Endodermal cell (in vitro differentiated cells): ENCODE measurements at regions not wholly inside any gene's neighbourhood (a gene's known extent, or its start where the extent isn't known, plus 50 kb on each side); places are given as distances from the start of the nearest gene placed in this dataset.
"Not testable (repeated sequence)": the region's sequence is repeated elsewhere in the genome, so short reads cannot be mapped to it uniquely, and the experiment has no call there.

ENCODE experiments used
- DNase-seq: peaks from one replicate; pipeline ENCODE4 v3.0.0-alpha.2; 2017
- H3K27ac ChIP-seq: 2 replicates; pipeline ENCODE4 v1.5.1; 2013; ENCODE audit warnings: mild to moderate bottlenecking, low read depth, low read length, moderate library complexity
- H3K27me3 ChIP-seq: 2 replicates; pipeline ENCODE4 v1.6.1; 2013; ENCODE audit warnings: mild to moderate bottlenecking, low read length, moderate library complexity; ENCODE audit not compliant: insufficient read depth, control insufficient read depth, poor library complexity, severe bottlenecking
- H3K36me3 ChIP-seq: 2 replicates; pipeline ENCODE4 v1.7.0; 2013; ENCODE audit warnings: mild to moderate bottlenecking, low read length, moderate library complexity; ENCODE audit not compliant: control insufficient read depth, insufficient read depth
- H3K4me1 ChIP-seq: one replicate; pipeline ENCODE4 v1.7.0; 2013; ENCODE audit warnings: low read length; ENCODE audit not compliant: control insufficient read depth, insufficient read depth
- H3K4me3 ChIP-seq: 2 replicates; pipeline ENCODE4 v1.5.1; 2013; ENCODE audit warnings: mild to moderate bottlenecking, low read length, moderate library complexity
- H3K9ac ChIP-seq: 2 replicates; pipeline ENCODE4 v1.6.1; 2013; ENCODE audit warnings: mild to moderate bottlenecking, low read length, moderate library complexity; ENCODE audit not compliant: poor library complexity, severe bottlenecking; ENCODE audit errors: extremely low read depth
- H3K9me3 ChIP-seq: 2 replicates; pipeline ENCODE4 v1.6.1; 2013; ENCODE audit warnings: mild to moderate bottlenecking, low read length, moderate library complexity; ENCODE audit not compliant: control insufficient read depth
- H3K27ac Mint-ChIP-seq: 2 replicates; pipeline ENCODE4 v1.8.0; 2020; ENCODE audit warnings: mixed read lengths
- H3K27me3 Mint-ChIP-seq: 2 replicates; pipeline ENCODE4 v1.8.0; 2021; ENCODE audit warnings: mild to moderate bottlenecking, mixed read lengths; ENCODE audit not compliant: insufficient read depth
- H3K36me3 Mint-ChIP-seq: 2 replicates; pipeline ENCODE4 v1.8.0; 2020; ENCODE audit warnings: low read depth, mixed read lengths
- H3K4me1 Mint-ChIP-seq: 2 replicates; pipeline ENCODE4 v1.8.0; 2020; ENCODE audit warnings: mixed read lengths
- H3K4me3 Mint-ChIP-seq: 2 replicates; pipeline ENCODE4 v1.8.0; 2020; ENCODE audit warnings: mild to moderate bottlenecking, moderate library complexity, mixed read lengths
- H3K9me3 Mint-ChIP-seq: 2 replicates; pipeline ENCODE4 v1.8.0; 2020; ENCODE audit warnings: mild to moderate bottlenecking, mixed read lengths
- CTCF ChIP-seq: fragments of 200-600 bp; sonication (generic); conservative IDR thresholded peaks from 2 replicates; pipeline ENCODE4 v1.5.0; 2021; ENCODE audit warnings: antibody characterized with exemption, mild to moderate bottlenecking
- WGBS, 2 experiments: methylation state at CpG; one replicate each; pipeline versions ENCODE4 v1.1.5 to v1.1.7; 2013; ENCODE audit warnings: missing lambda C conversion rate in 2 of 2, mixed read lengths in 1 of 2; ENCODE audit not compliant: insufficient coverage in 1 of 2, insufficient read length in 1 of 2; 5-methylcytosine and 5-hydroxymethylcytosine counted together

- no peaks in the 10 kb centered on the region for H3K4me1 Mint-ChIP-seq
- H3K27ac Mint-ChIP-seq: no peak overlapping the region
- WGBS, 2 experiments: 90 to 91% methylated on average over 7 to 10 of the region's 10 CpGs
- no peaks in the 10 kb centered on the region for H3K9me3 Mint-ChIP-seq
- H3K27me3 Mint-ChIP-seq: peaks cover 5% of the 10 kb centered on the region
- Histone ChIP-seq H3K27ac (no peak overlapping the region), H3K9me3 (no peaks in the 10 kb centered on the region), H3K4me3 (no peak overlapping the region), H3K9ac (no peak overlapping the region), H3K36me3 (no peaks in the 10 kb centered on the region), H3K27me3 (no peaks in the 10 kb centered on the region), H3K4me1 (no peaks in the 10 kb centered on the region)
- no peak for TF ChIP-seq CTCF
- H3K36me3 Mint-ChIP-seq: no peaks in the 10 kb centered on the region
- DNase-seq: no peak
- H3K4me3 Mint-ChIP-seq: no peak overlapping the region
Measured at GRCh38 chr3:127084401-127084990, 101.6 kb downstream of the PLXNA1 start.

DNA sequence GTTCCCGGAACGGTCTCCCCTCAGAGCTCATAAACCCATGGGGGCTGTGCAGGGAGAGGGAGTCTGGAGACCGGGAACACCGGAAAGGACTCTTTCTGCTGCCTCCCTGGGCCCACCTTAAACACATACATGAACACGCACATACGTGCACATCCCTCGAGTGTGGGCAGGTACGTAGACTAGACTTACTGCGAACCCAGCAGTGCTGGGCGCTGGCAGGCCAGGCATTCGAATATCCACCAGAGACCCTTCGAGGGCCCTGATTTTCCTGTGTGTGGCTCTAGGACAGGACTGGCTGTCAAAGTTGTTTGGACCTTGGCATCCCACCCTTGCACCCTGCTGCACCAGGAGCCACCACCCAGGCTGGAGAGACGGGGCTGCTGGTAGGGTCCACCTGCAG is 102.7 kb downstream of the PLXNA1 start:
- H3K36me3 Mint-ChIP-seq: no peaks in the 10 kb centered on the region

DNA sequence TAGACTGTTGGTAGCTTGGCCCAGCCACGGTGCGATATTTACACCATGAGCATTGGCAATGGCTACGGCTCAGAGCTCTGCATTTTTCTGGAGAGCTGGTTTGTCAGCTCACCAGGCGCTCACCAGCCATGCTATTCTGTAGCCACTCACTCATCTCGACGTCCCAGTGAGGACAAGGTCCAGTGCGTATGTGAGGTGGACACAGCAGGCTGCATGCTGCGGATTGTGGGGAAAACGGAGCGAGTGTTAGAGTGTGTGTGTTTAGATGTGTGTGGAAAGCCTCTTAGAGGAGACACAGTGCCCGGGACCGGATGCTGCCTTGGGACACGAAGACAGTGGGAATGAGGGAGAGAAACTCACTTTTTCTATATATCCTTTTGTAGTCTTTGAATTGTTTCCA is 103.7 kb downstream of the PLXNA1 start:
- not testable (repeated sequence) for H3K9ac ChIP-seq, H3K27me3 Mint-ChIP-seq, H3K27ac Mint-ChIP-seq, H3K27me3 ChIP-seq, H3K36me3 Mint-ChIP-seq, H3K4me3 Mint-ChIP-seq, H3K9me3 Mint-ChIP-seq, DNase-seq, H3K9me3 ChIP-seq, H3K27ac ChIP-seq, H3K4me3 ChIP-seq, H3K4me1 Mint-ChIP-seq, H3K36me3 ChIP-seq, H3K4me1 ChIP-seq
- WGBS, 2 experiments: 89 to 90% methylated on average over 10 to 13 of the region's 13 CpGs

More for the DNA sequence above, 102.7 kb downstream of the PLXNA1 start:
- 91 to 95% methylated on average over 5 to 13 of the region's 13 CpGs for WGBS, 2 experiments
- peaks cover 5% of the 10 kb centered on the region for H3K27me3 Mint-ChIP-seq
- no peaks in the 10 kb centered on the region for H3K36me3 ChIP-seq
- TF ChIP-seq CTCF: no peak
- H3K27ac ChIP-seq: no peak overlapping the region
- no peak overlapping the region for H3K27ac Mint-ChIP-seq
- no peak overlapping the region for H3K4me3 ChIP-seq
- H3K4me1 Mint-ChIP-seq: no peaks in the 10 kb centered on the region
- H3K9me3 ChIP-seq: no peaks in the 10 kb centered on the region
- no peak for DNase-seq
- no peaks in the 10 kb centered on the region for H3K27me3 ChIP-seq
- no peak overlapping the region for H3K4me3 Mint-ChIP-seq
- no peak overlapping the region for H3K9ac ChIP-seq
- H3K4me1 ChIP-seq: no peaks in the 10 kb centered on the region
- H3K9me3 Mint-ChIP-seq: no peaks in the 10 kb centered on the region

DNA sequence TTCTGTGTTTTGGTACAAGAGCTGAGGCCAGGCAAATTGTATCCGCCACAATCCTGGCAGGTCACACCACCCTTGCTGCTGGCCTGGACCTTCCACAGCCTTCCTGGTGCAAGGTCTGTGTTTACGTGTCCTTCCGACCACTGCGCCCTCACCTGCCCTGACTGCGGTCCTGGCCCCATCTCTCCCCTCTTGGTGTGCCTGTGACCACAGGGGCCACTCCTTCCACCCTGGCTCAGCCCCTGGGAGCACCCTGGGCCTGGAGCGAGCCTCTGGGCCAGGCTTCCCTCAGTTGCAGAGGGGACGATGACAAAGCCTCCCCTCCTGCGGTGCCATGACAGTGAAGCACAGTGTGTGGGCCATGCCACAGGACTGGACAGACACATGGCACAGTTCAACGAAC is 104.5 kb downstream of the PLXNA1 start:
- 88 to 96% methylated on average over 6 to 9 of the region's 9 CpGs for WGBS, 2 experiments
- Mint-ChIP-seq H3K27ac (no peak overlapping the region), H3K36me3 (no peaks in the 10 kb centered on the region), H3K27me3 (peaks cover 1% of the 10 kb centered on the region), H3K4me1 (no peaks in the 10 kb centered on the region), H3K4me3 (no peak overlapping the region), H3K9me3 (no peaks in the 10 kb centered on the region)
- DNase-seq: no peak
- TF ChIP-seq CTCF: no peak
- no peaks in the 10 kb centered on the region for H3K4me1 ChIP-seq
- no peaks in the 10 kb centered on the region for H3K27me3 ChIP-seq
- H3K36me3 ChIP-seq: no peaks in the 10 kb centered on the region
- H3K27ac ChIP-seq: no peak overlapping the region
- no peaks in the 10 kb centered on the region for H3K9me3 ChIP-seq
- H3K4me3 ChIP-seq: no peak overlapping the region
- no peak overlapping the region for H3K9ac ChIP-seq
